Trophoblast cell (in vitro differentiated cells and primary cell): ENCODE measurements at regions not wholly inside any gene's neighbourhood (a gene's known extent, or its start where the extent isn't known, plus 50 kb on each side); places are given as distances from the start of the nearest gene placed in this dataset.

ENCODE experiments used
- DNase-seq, 2 donors: peaks; one replicate each; pipeline ENCODE4 v3.0.0-alpha.2; 2016
- H2AFZ ChIP-seq: 2 replicates; pipeline ENCODE4 v1.6.1; 2013; ENCODE audit warnings: low read length, moderate library complexity, mild to moderate bottlenecking; ENCODE audit not compliant: insufficient read depth, poor library complexity
- H2AK5ac ChIP-seq: 2 replicates; pipeline ENCODE4 v1.6.1; 2013; ENCODE audit warnings: mild to moderate bottlenecking, low read length
- H2BK120ac ChIP-seq: 2 replicates; pipeline ENCODE4 v1.6.1; 2013; ENCODE audit warnings: low read length, mild to moderate bottlenecking, moderate library complexity; ENCODE audit not compliant: insufficient read depth, poor library complexity
- H2BK12ac ChIP-seq: 2 replicates; pipeline ENCODE4 v1.6.1; 2013; ENCODE audit warnings: mild to moderate bottlenecking, low read length, moderate library complexity
- H2BK5ac ChIP-seq: 2 replicates; pipeline ENCODE4 v1.6.1; 2013; ENCODE audit warnings: low read length, low read depth, moderate library complexity, mild to moderate bottlenecking; ENCODE audit not compliant: poor library complexity
- H3K14ac ChIP-seq: 2 replicates; pipeline ENCODE4 v1.6.1; 2013; ENCODE audit warnings: mild to moderate bottlenecking, low read length
- H3K18ac ChIP-seq: 2 replicates; pipeline ENCODE4 v1.6.1; 2013; ENCODE audit warnings: mild to moderate bottlenecking, low read length
- H3K23ac ChIP-seq: 2 replicates; pipeline ENCODE4 v1.6.1; 2013; ENCODE audit warnings: low read length
- H3K27ac ChIP-seq: 2 replicates; pipeline ENCODE4 v1.5.1; 2013; ENCODE audit warnings: low read depth, mild to moderate bottlenecking, inconsistent platforms, low read length, moderate library complexity
- H3K27me3 ChIP-seq: 2 replicates; pipeline ENCODE4 v1.6.1; 2013; ENCODE audit warnings: inconsistent platforms, mild to moderate bottlenecking, low read length, moderate library complexity; ENCODE audit not compliant: insufficient read depth
- H3K36me3 ChIP-seq, 2 experiments: 1 replicate in 1 of 2; 2 replicates in 1 of 2; pipeline ENCODE4 v1.6.1; 2013; ENCODE audit warnings: low read length in 2 of 2, mild to moderate bottlenecking in 2 of 2, moderate library complexity in 1 of 2; ENCODE audit not compliant: insufficient read depth in 2 of 2, control insufficient read depth in 1 of 2
- H3K4ac ChIP-seq: 2 replicates; pipeline ENCODE4 v1.6.1; 2013; ENCODE audit warnings: low read depth, mild to moderate bottlenecking, low read length, moderate library complexity
- H3K4me1 ChIP-seq, 2 experiments: 1 replicate in 1 of 2; 2 replicates in 1 of 2; pipeline ENCODE4 v1.6.1; 2013; ENCODE audit warnings: low read length in 2 of 2, mild to moderate bottlenecking in 2 of 2, moderate library complexity in 1 of 2; ENCODE audit not compliant: insufficient read depth in 2 of 2, control insufficient read depth in 1 of 2
- H3K4me2 ChIP-seq: 2 replicates; pipeline ENCODE4 v1.6.1; 2013; ENCODE audit warnings: inconsistent platforms, mild to moderate bottlenecking, low read length, moderate library complexity
- H3K4me3 ChIP-seq: 2 replicates; pipeline ENCODE4 v1.5.1; 2013; ENCODE audit warnings: mild to moderate bottlenecking, low read depth, low read length, inconsistent platforms
- H3K79me1 ChIP-seq: one replicate; pipeline ENCODE4 v1.6.1; 2013; ENCODE audit warnings: low read length
- H3K79me2 ChIP-seq: 2 replicates; pipeline ENCODE4 v1.6.1; 2013; ENCODE audit warnings: low read length, mild to moderate bottlenecking; ENCODE audit not compliant: control insufficient read depth, insufficient read depth, poor library complexity
- H3K9ac ChIP-seq: 2 replicates; pipeline ENCODE4 v1.6.1; 2013; ENCODE audit warnings: mild to moderate bottlenecking, low read length
- H3K9me3 ChIP-seq: 2 replicates; pipeline ENCODE4 v1.6.1; 2013; ENCODE audit warnings: low read depth, mild to moderate bottlenecking, control low read depth, inconsistent platforms, low read length; ENCODE audit not compliant: insufficient read depth
- H4K12ac ChIP-seq: 2 replicates; pipeline ENCODE4 v1.6.1; 2013; ENCODE audit warnings: low read depth, mild to moderate bottlenecking, low read length, moderate library complexity
- H4K8ac ChIP-seq: 2 replicates; pipeline ENCODE4 v1.6.1; 2013; ENCODE audit warnings: low read depth, mild to moderate bottlenecking, low read length, moderate library complexity
- H4K91ac ChIP-seq: one replicate; pipeline ENCODE4 v1.6.1; 2013; ENCODE audit warnings: low read depth, mild to moderate bottlenecking, low read length, moderate library complexity
- WGBS: extraction: QIAGEN DNeasy Blood & Tissue Kit; methylation state at CpG from one replicate; pipeline ENCODE4 v1.1.7; 2013; ENCODE audit warnings: missing lambda C conversion rate; ENCODE audit not compliant: insufficient read length, insufficient coverage; ENCODE audit errors: extremely low coverage; 5-methylcytosine and 5-hydroxymethylcytosine counted together

GRCh38 chr2:128949360-128949759 lies 630.7 kb upstream of the HS6ST1 start:
- Histone ChIP-seq H4K8ac (no peak overlapping the region), H2AFZ (no peak overlapping the region), H3K79me2 (no peaks in the 10 kb centered on the region), H3K18ac (no peak overlapping the region), H3K4ac (no peak overlapping the region), H2BK12ac (no peak overlapping the region), H3K4me2 (no peak overlapping the region), H4K91ac (no peak overlapping the region), H3K79me1 (no peaks in the 10 kb centered on the region), H3K27me3 (no peaks in the 10 kb centered on the region), H3K9me3 (peaks cover 13% of the 10 kb centered on the region), H3K23ac (no peak overlapping the region), H2AK5ac (no peak overlapping the region), H3K9ac (no peak overlapping the region), H3K36me3 (no peaks in the 10 kb centered on the region), H2BK5ac (no peak overlapping the region), H3K4me3 (no peak overlapping the region), H3K4me1 (no peaks in the 10 kb centered on the region), H4K12ac (no peak overlapping the region), H2BK120ac (no peak overlapping the region), H3K27ac (no peak overlapping the region), H3K14ac (no peak overlapping the region)
- DNase-seq, result no peak
- WGBS, result no CpG with 5 or more reads among the region's 5 CpGs

- no peak overlapping the region for H3K9ac ChIP-seq
- no peak overlapping the region for H3K4ac ChIP-seq
- no peak overlapping the region for H3K4me3 ChIP-seq
- H3K27me3 ChIP-seq, result no peaks in the 10 kb centered on the region
- H2BK5ac ChIP-seq, result no peak overlapping the region
- H3K9me3 ChIP-seq, result peaks cover 13% of the 10 kb centered on the region
- no peak overlapping the region for H2BK12ac ChIP-seq
- H3K4me1 ChIP-seq, result no peaks in the 10 kb centered on the region
- H3K27ac ChIP-seq, result no peak overlapping the region
- no peak overlapping the region for H3K18ac ChIP-seq
- H3K79me1 ChIP-seq, result no peaks in the 10 kb centered on the region
- no peak for DNase-seq
- H2AFZ ChIP-seq, result no peak overlapping the region
- H4K12ac ChIP-seq, result no peak overlapping the region
- H4K91ac ChIP-seq, result no peak overlapping the region
- H3K4me2 ChIP-seq, result no peak overlapping the region
- H3K36me3 ChIP-seq, result no peaks in the 10 kb centered on the region
- no CpG with 5 or more reads among the region's 4 CpGs for WGBS
- no peaks in the 10 kb centered on the region for H3K79me2 ChIP-seq
- H2BK120ac ChIP-seq, result no peak overlapping the region
- H3K14ac ChIP-seq, result no peak overlapping the region
- no peak overlapping the region for H2AK5ac ChIP-seq
- no peak overlapping the region for H4K8ac ChIP-seq
- H3K23ac ChIP-seq, result no peak overlapping the region
Observed at GRCh38 chr2:128950758-128951157, 632.1 kb upstream of the HS6ST1 start.

- no peak overlapping the region for H2BK12ac ChIP-seq
- H3K23ac ChIP-seq, result no peak overlapping the region
- no CpG with 5 or more reads among the region's 4 CpGs for WGBS
- H3K36me3 ChIP-seq, result no peaks in the 10 kb centered on the region
- H3K4me1 ChIP-seq, result no peaks in the 10 kb centered on the region
- H3K9ac ChIP-seq, result no peak overlapping the region
- H4K8ac ChIP-seq, result no peak overlapping the region
- no peak overlapping the region for H3K4me3 ChIP-seq
- H3K4me2 ChIP-seq, result no peak overlapping the region
- H3K14ac ChIP-seq, result no peak overlapping the region
- no peak overlapping the region for H2BK5ac ChIP-seq
- H3K27ac ChIP-seq, result no peak overlapping the region
- H3K27me3 ChIP-seq, result no peaks in the 10 kb centered on the region
- no peak overlapping the region for H3K18ac ChIP-seq
- no peak overlapping the region for H3K4ac ChIP-seq
- H2AFZ ChIP-seq, result no peak overlapping the region
- H2BK120ac ChIP-seq, result no peak overlapping the region
- H3K9me3 ChIP-seq, result peaks cover 10% of the 10 kb centered on the region
- DNase-seq, result no peak
- H3K79me1 ChIP-seq, result no peaks in the 10 kb centered on the region
- H3K79me2 ChIP-seq, result no peaks in the 10 kb centered on the region
- H2AK5ac ChIP-seq, result no peak overlapping the region
- no peak overlapping the region for H4K91ac ChIP-seq
- H4K12ac ChIP-seq, result no peak overlapping the region
Observed at GRCh38 chr2:128958241-128958640, 639.6 kb upstream of the HS6ST1 start.

- no peak overlapping the region for H4K8ac ChIP-seq
- H3K79me1 ChIP-seq, result no peaks in the 10 kb centered on the region
- H3K9ac ChIP-seq, result no peak overlapping the region
- no peak overlapping the region for H2BK12ac ChIP-seq
- H3K23ac ChIP-seq, result no peak overlapping the region
- H3K4me2 ChIP-seq, result no peak overlapping the region
- no peak overlapping the region for H3K18ac ChIP-seq
- H3K4me3 ChIP-seq, result no peak overlapping the region
- no peak overlapping the region for H2AFZ ChIP-seq
- H3K36me3 ChIP-seq, result no peaks in the 10 kb centered on the region
- H3K79me2 ChIP-seq, result no peaks in the 10 kb centered on the region
- DNase-seq, result no peak
- no peaks in the 10 kb centered on the region for H3K27me3 ChIP-seq
- H3K27ac ChIP-seq, result no peak overlapping the region
- H2BK5ac ChIP-seq, result no peak overlapping the region
- no peak overlapping the region for H4K12ac ChIP-seq
- H3K14ac ChIP-seq, result no peak overlapping the region
- H2BK120ac ChIP-seq, result no peak overlapping the region
- H3K4ac ChIP-seq, result no peak overlapping the region
- H3K4me1 ChIP-seq, result no peaks in the 10 kb centered on the region
- H4K91ac ChIP-seq, result no peak overlapping the region
- no peaks in the 10 kb centered on the region for H3K9me3 ChIP-seq
- H2AK5ac ChIP-seq, result no peak overlapping the region
Observed at GRCh38 chr2:128967646-128968045, 649.0 kb upstream of the HS6ST1 start.

- Histone ChIP-seq H3K4ac (no peak overlapping the region), H3K9ac (no peak overlapping the region), H2BK120ac (no peak overlapping the region), H4K8ac (no peak overlapping the region), H3K14ac (no peak overlapping the region), H4K91ac (no peak overlapping the region), H4K12ac (no peak overlapping the region), H3K27me3 (no peaks in the 10 kb centered on the region), H3K4me2 (no peak overlapping the region), H2AK5ac (no peak overlapping the region), H3K9me3 (no peaks in the 10 kb centered on the region), H3K4me1 (no peaks in the 10 kb centered on the region), H3K23ac (no peak overlapping the region), H3K27ac (no peak overlapping the region), H2AFZ (no peak overlapping the region), H3K79me1 (no peaks in the 10 kb centered on the region), H3K4me3 (no peak overlapping the region), H2BK5ac (no peak overlapping the region), H3K36me3 (no peaks in the 10 kb centered on the region), H2BK12ac (no peak overlapping the region), H3K18ac (no peak overlapping the region), H3K79me2 (no peaks in the 10 kb centered on the region)
- no peak for DNase-seq
Observed at GRCh38 chr2:128969374-128969773, 650.7 kb upstream of the HS6ST1 start.
